Fibroblast of gingiva (primary cell): ENCODE measurements at regions not wholly inside any gene's neighbourhood (a gene's known extent, or its start where the extent isn't known, plus 50 kb on each side); places are given as distances from the start of the nearest gene placed in this dataset.

Experiments
- DNase-seq: peaks from one replicate; pipeline ENCODE4 v3.0.0-alpha.2; 2011; ENCODE audit warnings: low read depth

- DNase-seq: peak; percentile 6
Observed at GRCh38 chr7:24341691-24342413, 57.9 kb downstream of the NPY start.

- no peak for DNase-seq
Observed at GRCh38 chr7:24343614-24344013, 59.6 kb downstream of the NPY start.

- no peak for DNase-seq
Observed at GRCh38 chr7:24346129-24346528, 62.1 kb downstream of the NPY start.

GRCh38 chr7:24346716-24347115 lies 62.7 kb downstream of the NPY start:
- no peak for DNase-seq

- no peak for DNase-seq
Observed at GRCh38 chr7:24349339-24349738, 65.3 kb downstream of the NPY start.

- DNase-seq: no peak
Observed at GRCh38 chr7:24354456-24354855, 70.5 kb downstream of the NPY start.

GRCh38 chr7:24356718-24357386 lies 72.9 kb downstream of the NPY start:
- no peak for DNase-seq

GRCh38 chr7:24361001-24361400 lies 77.0 kb downstream of the NPY start:
- DNase-seq: no peak

- DNase-seq: no peak
Observed at GRCh38 chr7:24365606-24366005, 81.6 kb downstream of the NPY start.

GRCh38 chr7:24366876-24367275 lies 82.9 kb downstream of the NPY start:
- DNase-seq: no peak

GRCh38 chr7:24368161-24368560 lies 84.2 kb downstream of the NPY start:
- DNase-seq: peak; percentile 29

GRCh38 chr7:24370541-24370940 lies 86.6 kb downstream of the NPY start:
- DNase-seq: no peak

GRCh38 chr7:24372961-24373955 lies 89.3 kb downstream of the NPY start:
- DNase-seq: no peak

GRCh38 chr7:24378871-24379616 lies 95.1 kb downstream of the NPY start:
- no peak for DNase-seq

- peak; percentile 3 for DNase-seq
Observed at GRCh38 chr7:24381894-24382505, 98.0 kb downstream of the NPY start.

- DNase-seq: no peak
Observed at GRCh38 chr7:24383055-24383454, 99.1 kb downstream of the NPY start.

- no peak for DNase-seq
Observed at GRCh38 chr7:24384362-24385030, 100.5 kb downstream of the NPY start.

- DNase-seq: no peak
Observed at GRCh38 chr7:24388212-24388611, 104.2 kb downstream of the NPY start.

GRCh38 chr7:24390376-24391157 lies 106.6 kb downstream of the NPY start:
- no peak for DNase-seq

GRCh38 chr7:24392774-24393173 lies 108.8 kb downstream of the NPY start:
- DNase-seq: no peak
